ENCODE measurements at regions not wholly inside any gene's neighbourhood (a gene's known extent, or its start where the extent isn't known, plus 50 kb on each side); places are given as distances from the start of the nearest gene placed in this dataset.
"Not testable (repeated sequence)": the region's sequence is repeated elsewhere in the genome, so short reads cannot be mapped to it uniquely, and the experiment has no call there.

- DNase-seq, result not testable (repeated sequence)
These were observed 121.1 kb upstream of the SESTD1 start for GRCh38 chr2:179385756-179386155.

- DNase-seq, result no peak
These were observed 119.3 kb upstream of the SESTD1 start for GRCh38 chr2:179383975-179384374.

GRCh38 chr2:179377296-179377695 is 112.7 kb upstream of the SESTD1 start:
- no peak for DNase-seq

- no peak for DNase-seq
These were observed 112.2 kb upstream of the SESTD1 start for GRCh38 chr2:179376881-179377280.

- DNase-seq, result no peak
These were observed 109.2 kb upstream of the SESTD1 start for GRCh38 chr2:179373816-179374215.

- not testable (repeated sequence) for DNase-seq
These were observed 100.9 kb upstream of the SESTD1 start for GRCh38 chr2:179365561-179365960.

GRCh38 chr2:179355881-179356280 is 91.2 kb upstream of the SESTD1 start:
- DNase-seq, result no peak

GRCh38 chr2:179354739-179355537 is 90.3 kb upstream of the SESTD1 start:
- DNase-seq, result no peak

GRCh38 chr2:179354296-179354695 is 89.7 kb upstream of the SESTD1 start:
- no peak for DNase-seq

- DNase-seq, result no peak
These were observed 87.5 kb upstream of the SESTD1 start for GRCh38 chr2:179352181-179352580.

GRCh38 chr2:179351057-179351456 is 86.4 kb upstream of the SESTD1 start:
- no peak for DNase-seq

- no peak for DNase-seq
These were observed 85.2 kb upstream of the SESTD1 start for GRCh38 chr2:179349670-179350303.

- DNase-seq, result no peak
These were observed 84.3 kb upstream of the SESTD1 start for GRCh38 chr2:179348906-179349305.

GRCh38 chr2:179344970-179345369 is 80.3 kb upstream of the SESTD1 start:
- no peak for DNase-seq

- DNase-seq, result no peak
These were observed 79.8 kb upstream of the SESTD1 start for GRCh38 chr2:179344280-179344964.

GRCh38 chr2:179343945-179344279 is 79.3 kb upstream of the SESTD1 start:
- DNase-seq, result no peak

- DNase-seq, result peak; percentile 35
These were observed 76.7 kb upstream of the SESTD1 start for GRCh38 chr2:179341152-179341866.

GRCh38 chr2:179340678-179341077 is 76.0 kb upstream of the SESTD1 start:
- DNase-seq, result peak; percentile 21

- DNase-seq, result no peak
These were observed 74.0 kb upstream of the SESTD1 start for GRCh38 chr2:179338681-179339080.

GRCh38 chr2:179336782-179337534 is 72.3 kb upstream of the SESTD1 start:
- DNase-seq, result no peak

- DNase-seq, result no peak
These were observed 71.1 kb upstream of the SESTD1 start for GRCh38 chr2:179335732-179336131.

- peak; percentile 0 for DNase-seq
These were observed 68.3 kb upstream of the SESTD1 start for GRCh38 chr2:179332903-179333302.

- no peak for DNase-seq
These were observed 66.4 kb upstream of the SESTD1 start for GRCh38 chr2:179331061-179331460.
